Loucy (cell line): ENCODE measurements at regions not wholly inside any gene's neighbourhood (a gene's known extent, or its start where the extent isn't known, plus 50 kb on each side); places are given as distances from the start of the nearest gene placed in this dataset.

ENCODE experiments used
- H2AFZ ChIP-seq: fragments of 200-600 bp; sonication (generic); 2 replicates; pipeline ENCODE4 v1.6.0; 2016; ENCODE audit warnings: antibody characterized with exemption, mild to moderate bottlenecking, low read length, moderate library complexity
- H3F3A ChIP-seq: fragments of 200-600 bp; 2 replicates; pipeline ENCODE4 v1.6.0; 2016; ENCODE audit warnings: antibody characterized with exemption, low read depth, mild to moderate bottlenecking
- H3K27me3 ChIP-seq: fragments of 200-600 bp; sonication (generic); 2 replicates; pipeline ENCODE4 v1.6.1; 2014; ENCODE audit warnings: low read length, mild to moderate bottlenecking; ENCODE audit not compliant: insufficient read depth, poor library complexity, severe bottlenecking
- H3K36me3 ChIP-seq: fragments of 200-600 bp; sonication (generic); 2 replicates; pipeline ENCODE4 v1.6.1; 2016; ENCODE audit warnings: low read length; ENCODE audit not compliant: insufficient read depth
- H3K4me1 ChIP-seq: fragments of 200-600 bp; sonication (generic); 2 replicates; pipeline ENCODE4 v1.5.1; 2014; ENCODE audit warnings: low read length, mild to moderate bottlenecking; ENCODE audit not compliant: insufficient read depth, poor library complexity, severe bottlenecking
- H3K4me2 ChIP-seq: fragments of 200-600 bp; sonication (generic); 2 replicates; pipeline ENCODE4 v1.6.0; 2014; ENCODE audit warnings: antibody characterized with exemption, low read length, low read depth, mild to moderate bottlenecking; ENCODE audit not compliant: poor library complexity, severe bottlenecking
- H3K4me3 ChIP-seq: fragments of 200-600 bp; sonication (generic); 2 replicates; pipeline ENCODE4 v1.5.1; 2014; ENCODE audit warnings: low read length, mild to moderate bottlenecking, mixed read lengths; ENCODE audit not compliant: poor library complexity, severe bottlenecking
- H3K79me2 ChIP-seq: fragments of 200-600 bp; sonication (generic); 2 replicates; pipeline ENCODE4 v1.6.1; 2014; ENCODE audit warnings: low read length; ENCODE audit not compliant: insufficient read depth
- H3K9ac ChIP-seq: fragments of 200-600 bp; sonication (generic); 2 replicates; pipeline ENCODE4 v1.6.0; 2014; ENCODE audit warnings: mild to moderate bottlenecking, low read depth, low read length, moderate library complexity; ENCODE audit not compliant: poor library complexity, severe bottlenecking
- H3K9me2 ChIP-seq: fragments of 200-600 bp; sonication (generic); replicated peaks from 2 replicates; pipeline ENCODE4 v1.6.1; 2016; ENCODE audit warnings: low read depth, low read length, mixed read lengths
- H3K9me3 ChIP-seq: fragments of 200-600 bp; sonication (generic); 2 replicates; pipeline ENCODE4 v1.6.1; 2014; ENCODE audit warnings: mild to moderate bottlenecking, antibody characterized with exemption, low read length, low read depth; ENCODE audit not compliant: insufficient read depth
- H4K20me1 ChIP-seq: fragments of 200-600 bp; sonication (generic); 2 replicates; pipeline ENCODE4 v1.6.0; 2014; ENCODE audit warnings: antibody characterized with exemption, low read length, mild to moderate bottlenecking; ENCODE audit not compliant: insufficient read depth, poor library complexity, severe bottlenecking
- EZH2phosphoT487 ChIP-seq: fragments of 200-600 bp; IDR thresholded peaks from 2 replicates; pipeline ENCODE4 v1.6.1; 2018; ENCODE audit warnings: antibody characterized with exemption, mild to moderate bottlenecking, moderate library complexity, borderline replicate concordance
- TF ChIP-seq, protein P1 (sequence below): fragments of 200-600 bp; sonication (generic); conservative IDR thresholded peaks from 2 replicates; pipeline ENCODE4 v1.5.1; 2014; ENCODE audit warnings: mild to moderate bottlenecking, antibody characterized with exemption, low read length

- H2AFZ ChIP-seq = no peak overlapping the region
- no peak overlapping the region for H3K4me3 ChIP-seq
- H3K79me2 ChIP-seq = no peaks in the 10 kb centered on the region
- H3K9me2 ChIP-seq = no peaks in the 10 kb centered on the region
- no peaks in the 10 kb centered on the region for H4K20me1 ChIP-seq
- H3K9me3 ChIP-seq = no peaks in the 10 kb centered on the region
- TF ChIP-seq, protein P1, sequence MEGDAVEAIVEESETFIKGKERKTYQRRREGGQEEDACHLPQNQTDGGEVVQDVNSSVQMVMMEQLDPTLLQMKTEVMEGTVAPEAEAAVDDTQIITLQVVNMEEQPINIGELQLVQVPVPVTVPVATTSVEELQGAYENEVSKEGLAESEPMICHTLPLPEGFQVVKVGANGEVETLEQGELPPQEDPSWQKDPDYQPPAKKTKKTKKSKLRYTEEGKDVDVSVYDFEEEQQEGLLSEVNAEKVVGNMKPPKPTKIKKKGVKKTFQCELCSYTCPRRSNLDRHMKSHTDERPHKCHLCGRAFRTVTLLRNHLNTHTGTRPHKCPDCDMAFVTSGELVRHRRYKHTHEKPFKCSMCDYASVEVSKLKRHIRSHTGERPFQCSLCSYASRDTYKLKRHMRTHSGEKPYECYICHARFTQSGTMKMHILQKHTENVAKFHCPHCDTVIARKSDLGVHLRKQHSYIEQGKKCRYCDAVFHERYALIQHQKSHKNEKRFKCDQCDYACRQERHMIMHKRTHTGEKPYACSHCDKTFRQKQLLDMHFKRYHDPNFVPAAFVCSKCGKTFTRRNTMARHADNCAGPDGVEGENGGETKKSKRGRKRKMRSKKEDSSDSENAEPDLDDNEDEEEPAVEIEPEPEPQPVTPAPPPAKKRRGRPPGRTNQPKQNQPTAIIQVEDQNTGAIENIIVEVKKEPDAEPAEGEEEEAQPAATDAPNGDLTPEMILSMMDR = no peak
- TF ChIP-seq EZH2phosphoT487 = no peak
- no peak overlapping the region for H3K4me2 ChIP-seq
- no peaks in the 10 kb centered on the region for H3F3A ChIP-seq
- H3K36me3 ChIP-seq = no peaks in the 10 kb centered on the region
- no peak overlapping the region for H3K9ac ChIP-seq
- no peaks in the 10 kb centered on the region for H3K27me3 ChIP-seq
- no peaks in the 10 kb centered on the region for H3K4me1 ChIP-seq
Observed at GRCh38 chr5:24750355-24750754, 105.6 kb upstream of the CDH10 start.

- Histone ChIP-seq H3K27me3 (no peaks in the 10 kb centered on the region), H3K9me2 (no peaks in the 10 kb centered on the region), H3K9me3 (no peaks in the 10 kb centered on the region), H2AFZ (no peak overlapping the region), H3K4me2 (no peak overlapping the region), H4K20me1 (no peaks in the 10 kb centered on the region), H3F3A (no peaks in the 10 kb centered on the region), H3K9ac (no peak overlapping the region), H3K36me3 (no peaks in the 10 kb centered on the region), H3K79me2 (no peaks in the 10 kb centered on the region), H3K4me1 (no peaks in the 10 kb centered on the region), H3K4me3 (no peak overlapping the region)
- TF ChIP-seq, protein P1 = no peak
- no peak for TF ChIP-seq EZH2phosphoT487
Observed at GRCh38 chr5:24749701-24750100, 104.9 kb upstream of the CDH10 start.

- Histone ChIP-seq H3K79me2 (no peaks in the 10 kb centered on the region), H3K4me1 (no peaks in the 10 kb centered on the region), H3K4me3 (no peak overlapping the region)
Observed at GRCh38 chr5:24747327-24747726, 102.5 kb upstream of the CDH10 start.

More at GRCh38 chr5:24747327-24747726, 102.5 kb upstream of the CDH10 start:
- H3K9ac ChIP-seq = no peak overlapping the region
- TF ChIP-seq, protein P1 = no peak
- no peak for TF ChIP-seq EZH2phosphoT487
- H3K36me3 ChIP-seq = no peaks in the 10 kb centered on the region
- no peak overlapping the region for H3K4me2 ChIP-seq
- H3K9me3 ChIP-seq = no peaks in the 10 kb centered on the region
- no peak overlapping the region for H2AFZ ChIP-seq
- H4K20me1 ChIP-seq = no peaks in the 10 kb centered on the region
- no peaks in the 10 kb centered on the region for H3F3A ChIP-seq
- no peaks in the 10 kb centered on the region for H3K9me2 ChIP-seq
- no peaks in the 10 kb centered on the region for H3K27me3 ChIP-seq
